RWPE1 (cell line): ENCODE measurements at regions not wholly inside any gene's neighbourhood (a gene's known extent, or its start where the extent isn't known, plus 50 kb on each side); places are given as distances from the start of the nearest gene placed in this dataset.

Experiments
- CTCF ChIA-PET: fragments of 350-600 bp; sonication (Branson Sonifier 250); formaldehyde crosslinking; extraction: SDS; loops from one replicate; lab custom pipeline; 2021; lab: Yijun Ruan, JAX
- POLR2A ChIA-PET: fragments of 400-600 bp; formaldehyde crosslinking; extraction: SDS; loops from one replicate; lab custom pipeline; 2020; ENCODE audit warnings: antibody characterized with exemption; ENCODE audit not compliant: low non-redundant PET; lab: Yijun Ruan, JAX
- DNase-seq: peaks from one replicate; pipeline ENCODE4 v3.0.0; 2012; ENCODE audit warnings: low spot score
- H3K27ac ChIP-seq: fragments of 450-650 bp; 2 replicates; pipeline ENCODE4 v1.5.1; 2017
- TF ChIP-seq, protein P1 (sequence below): fragments of 450-650 bp; conservative IDR thresholded peaks from 2 replicates; pipeline ENCODE4 v1.5.1; 2017; ENCODE audit warnings: low read depth, mild to moderate bottlenecking

DNA sequence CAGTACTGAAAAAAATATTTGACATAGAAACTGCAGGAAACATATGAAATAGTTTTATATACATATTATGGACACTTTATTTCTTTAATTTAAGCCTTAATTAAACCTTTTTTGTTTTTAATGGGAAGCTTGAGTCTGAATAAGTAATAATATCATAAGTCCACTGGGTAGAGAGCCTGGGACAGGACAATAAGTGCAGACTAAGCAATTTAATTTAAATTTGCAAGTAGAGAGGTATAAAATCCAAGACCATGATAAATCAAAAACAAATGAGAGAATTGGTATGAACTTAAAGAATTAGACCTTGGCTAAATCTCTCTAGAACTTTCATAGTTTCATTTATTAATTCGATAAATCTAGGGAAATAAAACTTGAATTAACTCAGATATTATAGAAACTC lies 571.2 kb downstream of the ARAP2 start:
- POLR2A ChIA-PET, result no interaction called here

DNA sequence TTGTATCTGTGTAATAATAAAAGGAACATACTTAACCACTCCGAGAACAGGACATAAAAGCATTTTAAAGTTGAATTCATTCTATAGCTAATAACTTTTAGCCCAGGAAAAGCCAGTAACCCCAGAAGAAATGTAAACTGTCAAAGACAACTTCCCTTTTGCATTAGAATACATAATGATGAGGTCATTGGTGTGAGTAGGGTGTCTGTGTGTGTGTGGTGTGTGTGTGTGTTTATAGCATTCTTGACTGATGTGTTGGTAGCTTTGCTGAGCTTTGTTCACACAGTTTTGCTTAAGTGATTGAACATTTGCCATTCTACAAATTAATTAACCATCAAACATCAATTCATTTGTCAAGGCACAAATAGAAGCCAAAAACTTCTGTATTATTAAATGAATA lies 559.6 kb downstream of the ARAP2 start:
- TF ChIP-seq, protein P1, sequence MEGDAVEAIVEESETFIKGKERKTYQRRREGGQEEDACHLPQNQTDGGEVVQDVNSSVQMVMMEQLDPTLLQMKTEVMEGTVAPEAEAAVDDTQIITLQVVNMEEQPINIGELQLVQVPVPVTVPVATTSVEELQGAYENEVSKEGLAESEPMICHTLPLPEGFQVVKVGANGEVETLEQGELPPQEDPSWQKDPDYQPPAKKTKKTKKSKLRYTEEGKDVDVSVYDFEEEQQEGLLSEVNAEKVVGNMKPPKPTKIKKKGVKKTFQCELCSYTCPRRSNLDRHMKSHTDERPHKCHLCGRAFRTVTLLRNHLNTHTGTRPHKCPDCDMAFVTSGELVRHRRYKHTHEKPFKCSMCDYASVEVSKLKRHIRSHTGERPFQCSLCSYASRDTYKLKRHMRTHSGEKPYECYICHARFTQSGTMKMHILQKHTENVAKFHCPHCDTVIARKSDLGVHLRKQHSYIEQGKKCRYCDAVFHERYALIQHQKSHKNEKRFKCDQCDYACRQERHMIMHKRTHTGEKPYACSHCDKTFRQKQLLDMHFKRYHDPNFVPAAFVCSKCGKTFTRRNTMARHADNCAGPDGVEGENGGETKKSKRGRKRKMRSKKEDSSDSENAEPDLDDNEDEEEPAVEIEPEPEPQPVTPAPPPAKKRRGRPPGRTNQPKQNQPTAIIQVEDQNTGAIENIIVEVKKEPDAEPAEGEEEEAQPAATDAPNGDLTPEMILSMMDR, result no peak
- ChIA-PET CTCF (no interaction called here), POLR2A (no interaction called here)
- H3K27ac ChIP-seq, result no peak overlapping the region
- no peak for DNase-seq

More for the DNA sequence above, 571.2 kb downstream of the ARAP2 start:
- CTCF ChIA-PET, result interaction anchor here (0.6 to 0.7 kb wide), 2 partner anchors 26 to 130 kb away, joined by 3 to 5 read pairs; no protein-coding TSS in a partner anchor
- H3K27ac ChIP-seq, result no peak overlapping the region
- TF ChIP-seq, protein P1, result no peak
- DNase-seq, result no peak

DNA sequence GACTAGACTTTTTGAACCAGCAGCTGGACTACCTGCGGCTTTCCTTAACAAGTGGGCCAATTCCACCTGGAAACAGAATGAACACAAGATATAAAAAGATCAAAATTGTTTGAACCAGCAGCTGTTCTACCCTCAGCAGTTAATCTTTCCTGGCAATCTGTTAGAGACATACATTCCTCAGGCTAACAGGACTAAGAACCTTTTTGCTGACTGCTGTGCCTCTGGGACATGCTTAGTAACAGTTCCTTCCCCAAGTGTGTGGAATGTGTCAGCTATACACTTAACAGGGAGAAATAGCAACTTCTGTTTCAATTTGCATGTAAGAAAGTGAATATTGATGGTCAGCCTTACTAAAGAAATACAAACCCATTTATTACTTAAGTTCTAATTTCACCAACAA lies 554.4 kb downstream of the ARAP2 start:
- ChIA-PET POLR2A (no interaction called here), CTCF (no interaction called here)
- DNase-seq, result no peak
- TF ChIP-seq, protein P1, result no peak
- no peak overlapping the region for H3K27ac ChIP-seq

DNA sequence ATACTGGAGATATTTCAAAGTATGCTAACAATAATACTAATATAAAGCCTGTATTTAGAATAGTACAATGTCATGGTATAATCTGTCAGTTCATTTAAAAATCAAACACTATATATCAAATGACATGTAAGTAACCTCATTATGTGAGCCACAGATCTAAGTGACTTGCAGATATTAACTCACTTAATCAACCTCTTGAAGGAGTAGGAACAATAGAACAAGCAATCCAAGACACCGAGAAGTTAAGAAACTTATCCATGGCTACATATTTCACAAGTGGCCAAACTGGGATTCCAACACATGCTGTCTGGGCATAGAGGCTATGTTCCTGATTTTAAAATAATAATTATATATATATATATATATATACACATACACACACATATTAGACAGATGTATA lies 554.0 kb downstream of the ARAP2 start:
- no peak for DNase-seq
- CTCF ChIA-PET, result no interaction called here
- H3K27ac ChIP-seq, result no peak overlapping the region
- TF ChIP-seq, protein P1, result no peak
- POLR2A ChIA-PET, result no interaction called here

DNA sequence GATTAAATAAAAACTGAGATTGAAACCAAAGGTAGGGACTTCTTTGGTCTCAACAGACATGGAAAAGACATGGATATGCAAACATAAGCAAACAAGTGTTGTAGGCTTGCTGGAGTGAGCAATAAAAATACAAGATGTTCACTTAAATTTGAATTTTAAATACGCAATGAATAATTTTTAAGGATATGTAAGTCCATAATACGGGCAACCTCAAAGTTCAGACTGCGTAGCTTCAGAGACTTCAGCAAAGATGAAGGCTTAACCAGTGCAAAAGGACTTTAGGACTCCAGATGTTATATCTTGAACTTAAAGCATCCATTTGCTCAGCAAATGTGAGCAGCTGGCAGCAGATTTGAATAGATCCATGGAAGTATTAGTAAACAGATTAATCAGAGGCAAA lies 549.3 kb downstream of the ARAP2 start:
- POLR2A ChIA-PET, result no interaction called here
- H3K27ac ChIP-seq, result no peak overlapping the region
- TF ChIP-seq, protein P1, result no peak
- no peak for DNase-seq
- CTCF ChIA-PET, result interaction anchor here (0.6 kb wide), 1 partner anchor 51 kb away, joined by 6 read pairs; no protein-coding TSS in a partner anchor

DNA sequence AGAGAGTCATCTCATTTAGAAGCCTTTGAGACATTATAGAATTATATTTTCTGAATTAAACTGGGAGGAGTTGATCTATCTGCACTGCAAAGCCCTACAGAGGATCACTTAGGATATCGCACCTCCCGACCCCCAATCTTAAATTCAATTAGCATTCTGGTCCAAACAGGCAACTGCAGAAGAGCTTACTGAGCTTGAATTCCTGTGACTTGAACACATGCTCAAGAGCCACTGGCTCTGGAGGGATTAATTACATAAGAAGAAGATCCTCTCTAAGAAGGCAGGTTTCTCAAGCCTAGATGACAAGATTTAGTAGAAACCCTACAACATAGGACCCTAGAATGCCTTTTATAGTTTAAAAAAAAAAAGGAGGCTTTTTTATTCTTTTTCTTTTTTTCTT lies 548.9 kb downstream of the ARAP2 start:
- ChIA-PET POLR2A (no interaction called here), CTCF (interaction anchor here (0.6 kb wide), 1 partner anchor 52 kb away, joined by 6 read pairs; no protein-coding TSS in a partner anchor)
- no peak overlapping the region for H3K27ac ChIP-seq
- TF ChIP-seq, protein P1, result no peak
- no peak for DNase-seq
